ENCODE measurements at regions not wholly inside any gene's neighbourhood (a gene's known extent, or its start where the extent isn't known, plus 50 kb on each side); places are given as distances from the start of the nearest gene placed in this dataset.

- Histone ChIP-seq H3K9me2 (ENCODE audit: insufficient read depth, low read length) (no peaks in the 10 kb centered on the region), H3K4me3 (ENCODE audit: low read length) (no peak overlapping the region), H4K20me1 (ENCODE audit: insufficient read depth) (no peaks in the 10 kb centered on the region), H3K79me2 (replicated peaks; ENCODE audit: insufficient read depth, low read length) (no peaks in the 10 kb centered on the region), H3K9ac (ENCODE audit: low read length) (no peak overlapping the region), H3K4me2 (ENCODE audit: low read length) (no peak overlapping the region), H3K27ac (ENCODE audit: low read length) (no peak overlapping the region), H3F3A (ENCODE audit: insufficient read depth, low read length, poor library complexity, severe bottlenecking) (no peaks in the 10 kb centered on the region), H3K36me3 (ENCODE audit: insufficient read depth, low read length) (no peaks in the 10 kb centered on the region), H3K27me3 (ENCODE audit: insufficient read depth, low read depth, low read length) (no peaks in the 10 kb centered on the region), H3K9me3 (ENCODE audit: low read length) (no peaks in the 10 kb centered on the region), H2AFZ (ENCODE audit: low read depth, low read length) (no peak overlapping the region)
- no peak for TF ChIP-seq RAD21 (conservative IDR thresholded peaks at IDR 0.05)
- no peak for TF ChIP-seq EP300 (conservative IDR thresholded peaks at IDR 0.05; ENCODE audit: poor library complexity, severe bottlenecking)
- no peak for TF ChIP-seq EZH2 (IDR thresholded peaks at IDR 0.05; ENCODE audit: borderline replicate concordance, insufficient read depth, low read length, poor library complexity, severe bottlenecking)
Observed at GRCh38 chr12:4145990-4146859, 127.3 kb upstream of the CCND2 start.

GRCh38 chr12:4144676-4145075 lies 128.9 kb upstream of the CCND2 start:
- Histone ChIP-seq H4K20me1 (ENCODE audit: insufficient read depth) (no peaks in the 10 kb centered on the region), H3F3A (ENCODE audit: insufficient read depth, low read length, poor library complexity, severe bottlenecking) (no peaks in the 10 kb centered on the region), H3K9me3 (ENCODE audit: low read length) (no peaks in the 10 kb centered on the region), H3K27me3 (ENCODE audit: insufficient read depth, low read depth, low read length) (no peaks in the 10 kb centered on the region), H3K9me2 (ENCODE audit: insufficient read depth, low read length) (no peaks in the 10 kb centered on the region), H3K36me3 (ENCODE audit: insufficient read depth, low read length) (no peaks in the 10 kb centered on the region), H3K27ac (ENCODE audit: low read length) (no peak overlapping the region), H3K4me3 (ENCODE audit: low read length) (no peak overlapping the region), H2AFZ (ENCODE audit: low read depth, low read length) (no peak overlapping the region), H3K79me2 (replicated peaks; ENCODE audit: insufficient read depth, low read length) (no peaks in the 10 kb centered on the region), H3K9ac (ENCODE audit: low read length) (no peak overlapping the region), H3K4me2 (ENCODE audit: low read length) (no peak overlapping the region)
- TF ChIP-seq SMC3 (conservative IDR thresholded peaks at IDR 0.05; ENCODE audit: poor library complexity) (no peak), TAF1 (IDR thresholded peaks at IDR 0.05; ENCODE audit: low read depth) (no peak), EP300 (conservative IDR thresholded peaks at IDR 0.05; ENCODE audit: poor library complexity, severe bottlenecking) (no peak), REST (IDR thresholded peaks at IDR 0.05; ENCODE audit: borderline replicate concordance) (no peak), MXI1 (conservative IDR thresholded peaks at IDR 0.05; ENCODE audit: poor library complexity, severe bottlenecking) (no peak), EZH2 (IDR thresholded peaks at IDR 0.05; ENCODE audit: borderline replicate concordance, insufficient read depth, low read length, poor library complexity, severe bottlenecking) (no peak), POLR2AphosphoS5 (IDR thresholded peaks at IDR 0.05) (no peak), RAD21 (conservative IDR thresholded peaks at IDR 0.05) (no peak)

GRCh38 chr12:4143896-4144295 lies 129.7 kb upstream of the CCND2 start:
- no peaks in the 10 kb centered on the region for H3K27me3 ChIP-seq (ENCODE audit: insufficient read depth, low read depth, low read length)
- H3K4me3 ChIP-seq (ENCODE audit: low read length) = no peak overlapping the region
- no peak overlapping the region for H2AFZ ChIP-seq (ENCODE audit: low read depth, low read length)
- H3F3A ChIP-seq (ENCODE audit: insufficient read depth, low read length, poor library complexity, severe bottlenecking) = no peaks in the 10 kb centered on the region
- no peak overlapping the region for H3K27ac ChIP-seq (ENCODE audit: low read length)
- H3K79me2 ChIP-seq (replicated peaks; ENCODE audit: insufficient read depth, low read length) = no peaks in the 10 kb centered on the region
- H3K9me3 ChIP-seq (ENCODE audit: low read length) = no peaks in the 10 kb centered on the region
- H3K4me2 ChIP-seq (ENCODE audit: low read length) = no peak overlapping the region
- TF ChIP-seq SMC3 (conservative IDR thresholded peaks at IDR 0.05; ENCODE audit: poor library complexity) = no peak
- no peak for TF ChIP-seq CTCF (IDR thresholded peaks at IDR 0.05; ENCODE audit: poor library complexity, severe bottlenecking)
- TF ChIP-seq TAF1 (IDR thresholded peaks at IDR 0.05; ENCODE audit: low read depth) = no peak
- TF ChIP-seq EZH2 (IDR thresholded peaks at IDR 0.05; ENCODE audit: borderline replicate concordance, insufficient read depth, low read length, poor library complexity, severe bottlenecking) = no peak
- TF ChIP-seq POLR2AphosphoS5 (IDR thresholded peaks at IDR 0.05) = no peak
- no peak for TF ChIP-seq EP300 (conservative IDR thresholded peaks at IDR 0.05; ENCODE audit: poor library complexity, severe bottlenecking)
- TF ChIP-seq MXI1 (conservative IDR thresholded peaks at IDR 0.05; ENCODE audit: poor library complexity, severe bottlenecking) = no peak
- no peak for TF ChIP-seq REST (IDR thresholded peaks at IDR 0.05; ENCODE audit: borderline replicate concordance)
- no peak for TF ChIP-seq RAD21 (conservative IDR thresholded peaks at IDR 0.05)
- H3K9me2 ChIP-seq (ENCODE audit: insufficient read depth, low read length) = no peaks in the 10 kb centered on the region
- no peaks in the 10 kb centered on the region for H3K36me3 ChIP-seq (ENCODE audit: insufficient read depth, low read length)
- H3K9ac ChIP-seq (ENCODE audit: low read length) = no peak overlapping the region
- no peaks in the 10 kb centered on the region for H4K20me1 ChIP-seq (ENCODE audit: insufficient read depth)
